Tibial artery (tissue), 4 donors: ENCODE measurements at regions not wholly inside any gene's neighbourhood (a gene's known extent, or its start where the extent isn't known, plus 50 kb on each side); places are given as distances from the start of the nearest gene placed in this dataset.

Experiments used
- DNase-seq, 2 donors: peaks; one replicate each; pipeline ENCODE4 v3.0.0-alpha.2; 2019
- H3K27ac ChIP-seq, 2 donors: fragments of 200-600 bp; sonication (generic) in 1 of 2; 1 replicate in 1 of 2; 2 replicates in 1 of 2; pipeline ENCODE4 v1.5.1; 2018 to 2019; ENCODE audit warnings: mild to moderate bottlenecking in 1 of 2
- H3K27me3 ChIP-seq, 2 donors: fragments of 200-600 bp; sonication (generic) in 1 of 2; one replicate each; pipeline versions ENCODE4 v1.5.1 to v1.6.0; 2016 to 2019
- H3K36me3 ChIP-seq, 3 donors: fragments of 200-600 bp; sonication (generic) in 2 of 3; one replicate each; pipeline ENCODE4 v1.5.1; 2016 to 2019; ENCODE audit warnings: mild to moderate bottlenecking in 2 of 3
- H3K4me1 ChIP-seq, 4 donors: fragments of 200-600 bp; sonication (generic) in 2 of 4; 1 replicate in 3 of 4; 2 replicates in 1 of 4; pipeline ENCODE4 v1.5.1; 2016 to 2019
- H3K4me3 ChIP-seq, 2 donors: fragments of 200-600 bp; sonication (generic) in 1 of 2; 1 replicate in 1 of 2; 2 replicates in 1 of 2; pipeline ENCODE4 v1.5.1; 2018 to 2019; ENCODE audit warnings: mild to moderate bottlenecking in 2 of 2
- H3K9me3 ChIP-seq, 3 donors: fragments of 200-600 bp; sonication (generic) in 1 of 3; one replicate each; pipeline ENCODE4 v1.5.1; 2016 to 2019
- intact Hi-C: fragments of 100-400 bp; cut with DNase I; formaldehyde crosslinking; loops from one replicate; pipeline ENCODE4 v1.15.0; 2023; ENCODE audit warnings: low total_unique reads
- TF ChIP-seq, protein P1 (sequence below), 2 experiments: fragments of 200-600 bp in 1 of 2; fragments of 450-650 bp in 1 of 2; IDR thresholded peaks; one replicate each; pipeline ENCODE4 v1.5.1; 2017 to 2019; ENCODE audit warnings: antibody characterized with exemption in 2 of 2, mild to moderate bottlenecking in 1 of 2, moderate library complexity in 1 of 2

DNA sequence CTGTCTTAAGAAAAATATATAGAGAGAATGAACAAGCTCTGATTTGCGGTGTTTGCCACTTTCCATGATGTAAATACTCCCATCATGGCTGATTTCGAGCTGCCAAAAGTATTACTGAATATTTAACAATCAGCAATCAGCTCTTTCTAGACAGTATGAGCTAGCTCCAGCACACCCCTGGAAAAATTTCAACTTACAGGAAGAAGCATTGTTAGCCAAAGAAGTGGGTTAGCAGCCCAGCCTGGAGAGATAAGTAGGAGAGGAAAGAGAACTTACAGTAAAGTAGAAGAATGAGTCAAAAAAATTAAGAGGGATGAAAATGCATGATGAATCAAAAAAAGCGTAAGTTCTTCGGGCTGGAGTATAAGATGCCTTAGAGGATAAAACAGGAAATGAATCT is 60.6 kb upstream of the ANK3 start:
- Histone ChIP-seq H3K36me3 (no peaks in the 10 kb centered on the region), H3K27ac (no peak overlapping the region), H3K27me3 (no peaks in the 10 kb centered on the region), H3K4me3 (no peak overlapping the region), H3K9me3 (no peaks in the 10 kb centered on the region), H3K4me1 (peaks cover 0 to 33% (median 20%) of the 10 kb centered on the region in 4 donors)
- TF ChIP-seq, protein P1, sequence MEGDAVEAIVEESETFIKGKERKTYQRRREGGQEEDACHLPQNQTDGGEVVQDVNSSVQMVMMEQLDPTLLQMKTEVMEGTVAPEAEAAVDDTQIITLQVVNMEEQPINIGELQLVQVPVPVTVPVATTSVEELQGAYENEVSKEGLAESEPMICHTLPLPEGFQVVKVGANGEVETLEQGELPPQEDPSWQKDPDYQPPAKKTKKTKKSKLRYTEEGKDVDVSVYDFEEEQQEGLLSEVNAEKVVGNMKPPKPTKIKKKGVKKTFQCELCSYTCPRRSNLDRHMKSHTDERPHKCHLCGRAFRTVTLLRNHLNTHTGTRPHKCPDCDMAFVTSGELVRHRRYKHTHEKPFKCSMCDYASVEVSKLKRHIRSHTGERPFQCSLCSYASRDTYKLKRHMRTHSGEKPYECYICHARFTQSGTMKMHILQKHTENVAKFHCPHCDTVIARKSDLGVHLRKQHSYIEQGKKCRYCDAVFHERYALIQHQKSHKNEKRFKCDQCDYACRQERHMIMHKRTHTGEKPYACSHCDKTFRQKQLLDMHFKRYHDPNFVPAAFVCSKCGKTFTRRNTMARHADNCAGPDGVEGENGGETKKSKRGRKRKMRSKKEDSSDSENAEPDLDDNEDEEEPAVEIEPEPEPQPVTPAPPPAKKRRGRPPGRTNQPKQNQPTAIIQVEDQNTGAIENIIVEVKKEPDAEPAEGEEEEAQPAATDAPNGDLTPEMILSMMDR (IDR thresholded peaks at IDR 0.05): no peak
- intact Hi-C loops: no loop called here
- no peak for DNase-seq

DNA sequence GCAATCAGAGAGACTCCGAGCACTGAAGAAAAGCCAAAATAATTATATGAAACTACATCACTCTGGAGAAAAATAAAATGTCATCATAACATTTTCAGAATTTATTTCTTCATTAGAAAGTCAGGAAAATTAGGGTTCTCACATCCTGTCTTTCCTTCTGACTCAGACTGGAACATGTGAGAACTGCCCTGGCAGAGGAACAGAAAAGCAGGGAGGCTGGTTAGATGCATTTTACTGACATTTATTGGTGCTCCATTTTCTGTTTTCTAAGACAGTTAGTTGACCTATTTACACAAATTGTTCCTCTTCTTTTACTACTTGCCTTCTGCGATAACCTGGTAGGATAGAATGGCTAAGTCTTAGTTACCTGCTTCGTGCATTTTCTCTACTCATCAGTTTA is 58.6 kb upstream of the ANK3 start:
- Histone ChIP-seq H3K27me3 (no peaks in the 10 kb centered on the region), H3K27ac (no peak overlapping the region), H3K36me3 (no peaks in the 10 kb centered on the region), H3K4me1 (peaks cover 0 to 48% (median 21%) of the 10 kb centered on the region in 4 donors), H3K4me3 (no peak overlapping the region), H3K9me3 (no peaks in the 10 kb centered on the region)
- TF ChIP-seq, protein P1 (IDR thresholded peaks at IDR 0.05): no peak
- no peak for DNase-seq
- intact Hi-C loops: no loop called here

DNA sequence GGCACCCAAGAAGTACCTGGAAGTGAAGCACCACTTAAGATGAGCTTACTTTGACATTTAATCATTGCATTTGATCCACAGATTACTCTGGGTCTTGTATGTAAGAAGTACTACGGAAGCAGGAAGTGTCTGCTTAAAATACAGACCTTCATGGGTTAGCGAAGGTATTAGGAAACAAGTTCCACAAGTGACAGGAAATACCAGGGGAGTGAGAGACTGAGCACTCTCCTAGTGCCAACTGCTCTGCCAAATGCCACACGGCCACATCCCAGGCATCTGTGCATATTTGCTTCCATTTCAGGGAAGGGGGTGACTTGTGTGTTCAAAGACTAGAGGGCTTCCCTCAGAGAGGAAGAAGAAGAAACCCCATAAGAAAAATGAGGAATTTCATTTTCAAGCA is 57.2 kb upstream of the ANK3 start:
- Histone ChIP-seq H3K36me3 (no peaks in the 10 kb centered on the region), H3K9me3 (no peaks in the 10 kb centered on the region), H3K4me1 (peaks cover 0 to 52% (median 22%) of the 10 kb centered on the region in 4 donors), H3K27ac (peak overlapping the region in 1 of 2 donors; percentile 12), H3K27me3 (no peaks in the 10 kb centered on the region), H3K4me3 (no peak overlapping the region)
- TF ChIP-seq, protein P1 (IDR thresholded peaks at IDR 0.05): no peak
- intact Hi-C loops: no loop called here
- no peak for DNase-seq

DNA sequence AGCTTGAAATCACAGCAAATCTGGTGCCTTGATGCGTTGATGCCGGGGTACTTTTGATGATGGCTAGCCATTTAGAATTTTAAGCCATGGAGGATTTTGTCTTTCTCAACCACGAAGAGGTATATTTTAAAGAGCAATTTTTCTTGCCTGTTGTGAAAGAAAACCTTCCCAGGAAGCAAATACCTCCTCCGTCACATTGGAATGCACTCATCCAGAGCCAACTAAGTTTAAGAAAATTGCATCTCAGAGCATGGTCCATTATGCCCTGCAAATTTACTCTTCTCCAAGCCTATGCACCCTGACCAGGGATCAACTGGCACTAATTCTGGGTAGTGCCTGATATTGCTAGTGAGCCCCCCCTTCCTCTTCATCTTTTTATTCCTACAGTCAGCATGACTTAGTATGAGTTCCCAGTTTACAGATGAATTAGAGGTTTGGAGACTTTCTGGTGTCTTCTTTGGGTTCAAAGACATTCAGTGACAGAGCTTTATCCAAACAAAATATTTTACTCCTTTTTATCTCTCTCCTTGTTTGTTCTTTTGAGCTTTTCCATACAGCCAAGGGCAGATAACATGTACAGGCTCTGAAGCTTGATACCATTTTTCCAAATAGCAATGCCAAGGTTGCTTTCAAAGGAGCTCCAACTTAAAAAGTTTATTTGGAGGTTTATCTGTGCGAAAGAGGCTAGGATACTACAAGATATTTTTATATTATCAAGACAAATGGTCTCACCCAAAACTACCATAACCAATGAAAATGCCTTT is 56.6 kb upstream of the ANK3 start:
- Histone ChIP-seq H3K9me3 (no peaks in the 10 kb centered on the region), H3K4me3 (no peak overlapping the region), H3K27ac (peak overlapping the region; percentile 3 to 40), H3K27me3 (no peaks in the 10 kb centered on the region), H3K36me3 (no peaks in the 10 kb centered on the region), H3K4me1 (peaks cover 0 to 52% (median 22%) of the 10 kb centered on the region in 4 donors)
- DNase-seq: no peak
- TF ChIP-seq, protein P1 (IDR thresholded peaks at IDR 0.05): no peak
- intact Hi-C loops: no loop called here

DNA sequence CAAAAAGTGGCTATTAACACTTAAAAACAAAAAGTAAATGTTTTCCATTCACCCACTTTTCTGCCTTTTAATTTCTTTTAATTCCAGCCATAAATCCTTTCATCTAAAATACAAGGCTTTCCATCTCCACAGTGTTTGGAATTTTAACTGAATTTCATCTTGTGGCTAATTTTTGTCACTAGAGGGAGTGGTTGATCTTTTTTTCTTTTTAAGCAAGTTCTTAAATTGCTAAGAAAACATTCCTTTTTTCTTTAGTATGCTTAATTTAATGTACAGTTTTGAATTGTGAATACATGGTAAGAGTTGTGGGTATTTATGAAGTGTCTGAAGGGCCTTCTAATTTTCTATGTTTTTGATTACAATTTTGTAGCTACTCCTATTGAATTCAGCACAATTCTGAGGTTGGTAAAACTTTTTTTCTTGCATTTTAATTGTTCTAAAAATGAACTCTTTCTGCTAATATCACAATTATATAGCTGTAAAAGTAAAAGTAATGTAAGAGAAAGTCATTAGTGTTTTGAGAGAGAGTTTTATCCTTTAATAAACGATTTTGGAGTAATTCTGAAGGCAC is 54.9 kb upstream of the ANK3 start:
- TF ChIP-seq, protein P1 (IDR thresholded peaks at IDR 0.05): peak; percentile 57 to 60
- Histone ChIP-seq H3K36me3 (no peaks in the 10 kb centered on the region), H3K4me3 (no peak overlapping the region), H3K9me3 (no peaks in the 10 kb centered on the region), H3K27ac (peak overlapping the region in 1 of 2 donors; percentile 40), H3K27me3 (no peaks in the 10 kb centered on the region), H3K4me1 (peaks cover 0 to 52% (median 22%) of the 10 kb centered on the region in 4 donors)
- DNase-seq: no peak
- intact Hi-C loops: loop anchor here (2.0 kb wide), 1 partner anchor 202 kb away; no protein-coding TSS in a partner anchor
